SK-N-MC (cell line): ENCODE measurements at regions not wholly inside any gene's neighbourhood (a gene's known extent, or its start where the extent isn't known, plus 50 kb on each side); places are given as distances from the start of the nearest gene placed in this dataset.

Experiments used
- EZH2 ChIP-seq: fragments of 200-600 bp; sonication (generic); IDR thresholded peaks from one replicate; pipeline ENCODE4 v1.6.1; 2017; ENCODE audit warnings: antibody characterized with exemption
- FOXP2 ChIP-seq: optimal IDR thresholded peaks from 2 replicates; pipeline ENCODE3; 2011; ENCODE audit warnings: mild to moderate bottlenecking, moderate library complexity; ENCODE audit not compliant: insufficient read depth; ENCODE audit errors: extremely low read length, control extremely low read depth
- POLR2AphosphoS5 ChIP-seq: IDR thresholded peaks from 2 replicates; pipeline ENCODE4 v1.6.1; 2012; ENCODE audit warnings: mild to moderate bottlenecking, low read depth, low read length, borderline replicate concordance

DNA sequence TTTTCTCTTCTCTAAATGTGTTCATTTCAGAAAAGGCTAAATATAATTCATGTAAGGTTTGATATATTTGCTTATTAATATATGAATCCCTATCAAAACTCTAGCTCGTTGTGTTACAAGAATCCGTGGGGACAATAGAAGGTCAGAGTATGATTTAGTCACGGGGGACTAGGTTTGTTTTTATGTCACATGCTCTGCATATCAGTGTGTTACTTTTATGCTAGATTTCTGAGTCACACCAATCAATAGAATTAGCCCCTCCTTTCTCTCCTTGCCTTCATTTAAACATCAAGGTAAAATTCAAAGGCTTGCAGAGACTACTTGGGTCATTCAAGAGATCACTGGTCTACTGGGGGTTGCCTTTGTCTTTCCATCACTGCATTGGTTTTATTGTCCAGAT is 636.1 kb downstream of the NR2F2 start:
- TF ChIP-seq EZH2 = no peak
- TF ChIP-seq POLR2AphosphoS5 = no peak
- TF ChIP-seq FOXP2 = no peak
